Hepatocyte (in vitro differentiated cells): ENCODE measurements at regions not wholly inside any gene's neighbourhood (a gene's known extent, or its start where the extent isn't known, plus 50 kb on each side); places are given as distances from the start of the nearest gene placed in this dataset.

ENCODE experiments used
- CTCF ChIP-seq: fragments of 200-600 bp; sonication (generic); IDR thresholded peaks from 2 replicates; pipeline ENCODE4 v1.5.1; 2016; ENCODE audit warnings: antibody characterized with exemption, mild to moderate bottlenecking; ENCODE audit not compliant: poor library complexity
- EZH2 ChIP-seq: fragments of 200-600 bp; sonication (generic); IDR thresholded peaks from 2 replicates; pipeline ENCODE4 v1.6.1; 2016; ENCODE audit warnings: antibody characterized with exemption, mild to moderate bottlenecking, borderline replicate concordance

DNA sequence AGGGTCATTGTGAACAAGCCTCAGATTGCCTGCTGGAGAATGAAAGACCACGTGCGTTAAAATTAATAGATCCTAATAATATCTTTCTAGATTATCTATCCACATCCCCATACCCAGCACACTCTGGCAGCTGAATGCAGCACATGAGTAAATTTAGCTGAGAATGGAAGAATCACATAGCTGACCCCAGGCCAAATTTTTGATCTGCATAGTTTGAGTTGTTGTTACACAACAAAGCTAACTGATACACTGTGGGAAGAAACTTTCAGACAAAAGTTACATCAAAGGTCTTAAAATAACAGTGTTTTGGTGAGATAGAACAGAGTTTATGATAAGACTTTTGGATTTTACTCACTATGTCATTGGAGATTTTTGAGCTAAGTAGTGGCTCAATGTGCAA, 72.4 kb upstream of the ANXA10 start:
- no peak for TF ChIP-seq CTCF
- no peak for TF ChIP-seq EZH2
